ENCODE measurements at regions not wholly inside any gene's neighbourhood (a gene's known extent, or its start where the extent isn't known, plus 50 kb on each side); places are given as distances from the start of the nearest gene placed in this dataset.

DNA sequence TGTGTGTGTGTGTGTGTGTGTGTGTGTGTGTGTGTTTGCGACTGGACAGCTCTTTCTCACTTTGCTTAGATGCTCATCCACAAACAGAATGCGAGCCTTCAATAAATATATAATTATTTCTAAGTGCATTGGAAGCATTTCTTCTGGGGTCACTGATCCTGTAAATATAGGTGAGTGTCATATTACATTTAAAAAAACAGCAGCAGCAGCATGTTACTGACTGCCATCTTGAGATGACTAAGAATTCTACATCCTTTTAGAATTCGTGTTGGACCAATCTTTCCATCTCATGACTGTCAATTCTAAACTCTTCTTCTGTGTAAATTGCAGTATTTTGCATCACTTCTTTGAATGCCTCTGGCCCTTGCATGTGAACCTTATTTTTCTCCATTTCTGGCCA is 238.0 kb upstream of the DDI1 start:
- DNase-seq (ENCODE audit: low spot score) (no peak), ATAC-seq (ENCODE audit: insufficient number of reproducible peaks, low FRiP score, low read depth) (no peak)
- peaks cover 19 to 32% of the 10 kb centered on the region in 2 donors for H3K4me1 ChIP-seq (ENCODE audit: control insufficient read depth in 1 of 2, low read depth in 2 of 2)
- H3K9me3 ChIP-seq: no peaks in the 10 kb centered on the region
- H3K27ac ChIP-seq: no peak overlapping the region
- H3K27me3 ChIP-seq (replicated peaks; ENCODE audit: insufficient read depth): no peaks in the 10 kb centered on the region
- H3K4me3 ChIP-seq: no peak overlapping the region
- H3K36me3 ChIP-seq: no peaks in the 10 kb centered on the region
- TF ChIP-seq CTCF (IDR thresholded peaks at IDR 0.05): no peak

GRCh38 chr11:103800406-103801114 is 235.9 kb upstream of the DDI1 start:
- no peak for DNase-seq (ENCODE audit: low spot score)
- peaks cover 17 to 39% of the 10 kb centered on the region in 2 donors for H3K4me1 ChIP-seq (ENCODE audit: control insufficient read depth in 1 of 2, low read depth in 2 of 2)
- H3K27ac ChIP-seq: peak overlapping the region; percentile 40 to 65
- peak overlapping the region; percentile 12 for H3K4me3 ChIP-seq
- no peak for ATAC-seq (ENCODE audit: insufficient number of reproducible peaks, low FRiP score, low read depth)
- no peak for TF ChIP-seq CTCF (IDR thresholded peaks at IDR 0.05)
- no peaks in the 10 kb centered on the region for H3K9me3 ChIP-seq
- H3K36me3 ChIP-seq: no peaks in the 10 kb centered on the region
- no peaks in the 10 kb centered on the region for H3K27me3 ChIP-seq (replicated peaks; ENCODE audit: insufficient read depth)

DNA sequence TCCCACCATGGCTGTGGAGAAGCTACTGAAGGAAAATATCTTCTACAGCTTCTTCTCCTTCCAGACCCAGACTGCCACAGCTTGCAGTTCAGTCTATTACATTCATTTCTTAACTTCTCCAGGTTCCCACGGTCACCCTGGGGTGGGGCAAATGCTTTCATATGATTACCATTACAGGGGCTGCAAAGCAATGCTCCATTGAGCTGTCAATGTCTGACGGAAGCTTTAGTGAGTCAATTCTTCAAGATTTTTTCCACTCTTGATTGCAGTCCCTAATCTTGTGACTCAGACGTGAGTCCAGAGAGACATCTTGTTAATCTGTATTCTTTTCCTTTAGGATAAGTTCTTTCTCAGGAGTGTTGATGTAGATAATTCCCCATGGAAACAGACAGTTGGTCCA is 233.4 kb upstream of the DDI1 start:
- Histone ChIP-seq H3K36me3 (no peaks in the 10 kb centered on the region), H3K4me3 (no peak overlapping the region), H3K4me1 (ENCODE audit: control insufficient read depth in 1 of 2, low read depth in 2 of 2) (peaks cover 15 to 57% of the 10 kb centered on the region in 2 donors), H3K27me3 (replicated peaks; ENCODE audit: insufficient read depth) (no peaks in the 10 kb centered on the region), H3K9me3 (no peaks in the 10 kb centered on the region), H3K27ac (no peak overlapping the region)
- no peak for TF ChIP-seq CTCF (IDR thresholded peaks at IDR 0.05)
- ATAC-seq (ENCODE audit: insufficient number of reproducible peaks, low FRiP score, low read depth) (no peak), DNase-seq (ENCODE audit: low spot score) (no peak)

- ATAC-seq (ENCODE audit: insufficient number of reproducible peaks, low FRiP score, low read depth): no peak
- Histone ChIP-seq H3K36me3 (no peaks in the 10 kb centered on the region), H3K27ac (peak overlapping the region in 1 of 2 donors; percentile 8), H3K4me3 (no peak overlapping the region), H3K4me1 (ENCODE audit: control insufficient read depth in 1 of 2, low read depth in 2 of 2) (peaks cover 8 to 43% of the 10 kb centered on the region in 2 donors), H3K9me3 (no peaks in the 10 kb centered on the region), H3K27me3 (replicated peaks; ENCODE audit: insufficient read depth) (no peaks in the 10 kb centered on the region)
- DNase-seq (ENCODE audit: low spot score): no peak
- TF ChIP-seq CTCF (IDR thresholded peaks at IDR 0.05): no peak
These were observed 230.8 kb upstream of the DDI1 start for GRCh38 chr11:103805688-103806009.

DNA sequence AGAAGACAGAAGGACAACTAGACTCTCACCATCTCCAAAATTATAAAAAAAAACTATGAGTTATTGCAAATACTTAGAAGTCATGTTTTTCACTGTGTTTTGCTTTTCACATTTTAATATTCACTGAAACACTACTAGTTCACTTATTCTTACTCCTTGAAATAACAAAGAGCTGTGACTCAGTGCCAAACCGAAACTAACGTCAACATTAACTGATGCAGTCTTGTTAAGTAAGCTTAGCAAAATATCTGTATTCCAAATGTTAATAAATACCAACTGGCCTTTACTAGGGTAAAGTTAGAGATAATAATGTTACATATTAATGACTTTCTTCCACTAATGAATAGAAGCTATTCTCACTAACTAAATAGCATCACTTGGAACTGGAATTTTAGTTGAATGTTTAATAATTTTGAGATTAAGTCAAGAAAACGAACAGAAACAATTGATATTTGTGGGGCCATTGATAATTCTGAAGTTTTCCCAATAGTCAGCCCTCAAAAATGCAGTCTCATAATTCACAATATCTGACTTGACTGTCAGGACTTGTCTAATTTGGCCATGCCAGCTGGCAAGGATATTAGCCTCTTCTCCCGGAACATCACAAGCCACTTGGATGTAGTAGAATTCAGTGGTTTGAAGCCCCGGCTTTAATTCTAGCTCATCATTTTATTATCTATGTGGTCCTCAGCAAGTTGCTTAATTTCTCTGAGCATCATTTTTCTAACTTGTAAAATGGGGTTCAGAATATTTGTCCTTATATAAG is 230.1 kb upstream of the DDI1 start:
- ATAC-seq (ENCODE audit: insufficient number of reproducible peaks, low FRiP score, low read depth) (peak; percentile 13), DNase-seq (ENCODE audit: low spot score) (peak; percentile 17)
- Histone ChIP-seq H3K27ac (peak overlapping the region in 1 of 2 donors; percentile 8), H3K27me3 (replicated peaks; ENCODE audit: insufficient read depth) (no peaks in the 10 kb centered on the region), H3K4me1 (ENCODE audit: control insufficient read depth in 1 of 2, low read depth in 2 of 2) (peaks cover 6 to 38% of the 10 kb centered on the region in 2 donors), H3K4me3 (peak overlapping the region; percentile 11), H3K36me3 (no peaks in the 10 kb centered on the region), H3K9me3 (no peaks in the 10 kb centered on the region)
- TF ChIP-seq CTCF (IDR thresholded peaks at IDR 0.05): no peak

All from thoracic aorta (tissue), 2 donors.